Panc1 (cell line): ENCODE measurements at regions not wholly inside any gene's neighbourhood (a gene's known extent, or its start where the extent isn't known, plus 50 kb on each side); places are given as distances from the start of the nearest gene placed in this dataset.
"Not testable (repeated sequence)": the region's sequence is repeated elsewhere in the genome, so short reads cannot be mapped to it uniquely, and the experiment has no call there.

ENCODE experiments used
- ATAC-seq: fragments of 200-7000 bp; cut with Tn5 transposase; 2 replicates; pipeline ENCODE4 v1.9.1; 2020; ENCODE audit warnings: mild to moderate bottlenecking, moderate library complexity
- BruUV-seq: library from RNA; stranded (reverse); fragments of 400-500 nt; replicated peaks from 2 replicates; lab custom pipeline; 2021; lab: Mats Ljungman, UMichigan
- CTCF ChIA-PET: fragments of 300-600 bp; sonication (Branson Sonifier 250); formaldehyde crosslinking; loops from one replicate; lab custom pipeline; 2022; ENCODE audit warnings: antibody characterized with exemption; lab: Charles Lee
- POLR2A ChIA-PET: fragments of 300-600 bp; sonication (Branson Sonifier 250); formaldehyde crosslinking; loops from one replicate; lab custom pipeline; 2022; ENCODE audit warnings: antibody characterized with exemption; lab: Charles Lee
- DNase-seq: peaks from one replicate; pipeline ENCODE4 v3.0.0-alpha.2; 2010; ENCODE audit warnings: low read depth, low spot score
- H3K27ac ChIP-seq: 2 replicates; pipeline ENCODE4 v1.5.1; 2011; ENCODE audit warnings: mild to moderate bottlenecking, low read length, inconsistent platforms
- H3K27me3 ChIP-seq: fragments of 200-500 bp; sonication (Bioruptor generic); 2 replicates; pipeline ENCODE4 v1.6.0; 2014; ENCODE audit warnings: low read length, inconsistent platforms; ENCODE audit not compliant: control insufficient read depth, insufficient read depth
- H3K36me3 ChIP-seq: fragments of 200-500 bp; sonication (Bioruptor generic); 2 replicates; pipeline ENCODE4 v1.5.1; 2014; ENCODE audit warnings: inconsistent platforms, mild to moderate bottlenecking, low read length, moderate library complexity; ENCODE audit not compliant: control insufficient read depth, insufficient read depth
- H3K4me1 ChIP-seq: 2 replicates; pipeline ENCODE4 v1.5.1; 2011; ENCODE audit warnings: inconsistent platforms, mild to moderate bottlenecking, low read length, moderate library complexity; ENCODE audit not compliant: control insufficient read depth, insufficient read depth
- H3K4me3 ChIP-seq, 2 experiments: 2 replicates each; pipeline ENCODE4 v1.5.1; 2011 to 2012; ENCODE audit warnings: low read depth in 2 of 2, low read length in 2 of 2, mild to moderate bottlenecking in 2 of 2, inconsistent platforms in 1 of 2, moderate library complexity in 1 of 2
- H3K9me3 ChIP-seq: fragments of 200-500 bp; sonication (Bioruptor generic); 2 replicates; pipeline ENCODE4 v1.5.1; 2014; ENCODE audit warnings: low read depth, mild to moderate bottlenecking, inconsistent platforms, low read length, moderate library complexity; ENCODE audit not compliant: control insufficient read depth, insufficient read depth
- CTCF ChIP-seq: fragments of 450-650 bp; IDR thresholded peaks from 2 replicates; pipeline ENCODE4 v1.5.1; 2017; ENCODE audit warnings: mild to moderate bottlenecking
- POLR2AphosphoS5 ChIP-seq: IDR thresholded peaks from 2 replicates; pipeline ENCODE4 v1.6.1; 2012; ENCODE audit warnings: mild to moderate bottlenecking, low read depth, low read length, moderate library complexity
- REST ChIP-seq, 2 experiments: IDR thresholded peaks; 2 replicates each; pipeline ENCODE4 v1.6.1; 2011 to 2012; ENCODE audit warnings: low read depth in 2 of 2, control low read depth in 1 of 2, low read length in 1 of 2, mild to moderate bottlenecking in 1 of 2, moderate library complexity in 1 of 2; ENCODE audit not compliant: insufficient read depth in 1 of 2
- SIN3A ChIP-seq: IDR thresholded peaks from 2 replicates; pipeline ENCODE4 v1.6.1; 2012; ENCODE audit warnings: low read depth, mild to moderate bottlenecking, low read length, moderate library complexity, borderline replicate concordance; ENCODE audit not compliant: insufficient read depth
- TCF7L2 ChIP-seq: IDR thresholded peaks from 2 replicates; pipeline ENCODE4 v1.6.1; 2011; ENCODE audit warnings: mild to moderate bottlenecking, low read depth, low read length, inconsistent platforms
- in situ Hi-C: cut with HindIII; loops from 2 replicates; pipeline ENCODE4 v1.10.0; 2016; ENCODE audit warnings: low sequenced_read_pairs, low pct_unique_long_range_greater_than_20kb
- intact Hi-C: fragments of 100-400 bp; cut with micrococcal nuclease; formaldehyde crosslinking; loops from one replicate; pipeline ENCODE4 v1.10.0; 2022; ENCODE audit not compliant: unreplicated experiment

- Histone ChIP-seq H3K27ac (no peak overlapping the region), H3K4me1 (peaks cover 3% of the 10 kb centered on the region; the same call in 1 of the 2 replicates), H3K36me3 (no peaks in the 10 kb centered on the region), H3K4me3 (no peak overlapping the region), H3K27me3 (no peaks in the 10 kb centered on the region), H3K9me3 (no peaks in the 10 kb centered on the region)
- DNase-seq = no peak
- POLR2A ChIA-PET = no interaction called here
- CTCF ChIA-PET = no interaction called here
- ATAC-seq = no peak
- intact Hi-C loops (no loop called here), in situ Hi-C loops (no loop called here)
- no peak for TF ChIP-seq REST (IDR thresholded peaks at IDR 0.05; ENCODE audit: insufficient read depth in 1 of 2, low read depth in 2 of 2, low read length in 1 of 2)
- TF ChIP-seq SIN3A = no peak
- no peak for TF ChIP-seq CTCF
- TF ChIP-seq POLR2AphosphoS5 = no peak
- no peak for TF ChIP-seq TCF7L2
- BruUV-seq = no TSS peak
Observed at GRCh38 chr5:56298336-56299090, 65.4 kb upstream of the ANKRD55 start.

GRCh38 chr5:56297851-56298250 lies 64.7 kb upstream of the ANKRD55 start:
- no peak overlapping the region for H3K4me3 ChIP-seq
- no peak overlapping the region for H3K27ac ChIP-seq
- ChIA-PET CTCF (no interaction called here), POLR2A (no interaction called here)
- intact Hi-C loops (no loop called here), in situ Hi-C loops (no loop called here)
- BruUV-seq = no TSS peak
- ATAC-seq (no peak), DNase-seq (no peak)
- TF ChIP-seq REST (IDR thresholded peaks at IDR 0.05; ENCODE audit: insufficient read depth in 1 of 2, low read depth in 2 of 2, low read length in 1 of 2) = no peak
- TF ChIP-seq TCF7L2 = no peak
- no peak for TF ChIP-seq POLR2AphosphoS5
- no peak for TF ChIP-seq CTCF
- TF ChIP-seq SIN3A = no peak
- no peaks in the 10 kb centered on the region for H3K36me3 ChIP-seq
- peaks cover 3% of the 10 kb centered on the region; the same call in 1 of the 2 replicates for H3K4me1 ChIP-seq
- no peaks in the 10 kb centered on the region for H3K9me3 ChIP-seq
- no peaks in the 10 kb centered on the region for H3K27me3 ChIP-seq

- DNase-seq, H3K4me1 ChIP-seq, BruUV-seq, H3K36me3 ChIP-seq, H3K27me3 ChIP-seq, intact Hi-C loops, POLR2A ChIA-PET, H3K27ac ChIP-seq, in situ Hi-C loops, H3K9me3 ChIP-seq, CTCF ChIA-PET, ATAC-seq, H3K4me3 ChIP-seq: not testable (repeated sequence)
Observed at GRCh38 chr5:56295311-56295710, 62.2 kb upstream of the ANKRD55 start.
